ENCODE measurements at regions not wholly inside any gene's neighbourhood (a gene's known extent, or its start where the extent isn't known, plus 50 kb on each side); places are given as distances from the start of the nearest gene placed in this dataset.

DNA sequence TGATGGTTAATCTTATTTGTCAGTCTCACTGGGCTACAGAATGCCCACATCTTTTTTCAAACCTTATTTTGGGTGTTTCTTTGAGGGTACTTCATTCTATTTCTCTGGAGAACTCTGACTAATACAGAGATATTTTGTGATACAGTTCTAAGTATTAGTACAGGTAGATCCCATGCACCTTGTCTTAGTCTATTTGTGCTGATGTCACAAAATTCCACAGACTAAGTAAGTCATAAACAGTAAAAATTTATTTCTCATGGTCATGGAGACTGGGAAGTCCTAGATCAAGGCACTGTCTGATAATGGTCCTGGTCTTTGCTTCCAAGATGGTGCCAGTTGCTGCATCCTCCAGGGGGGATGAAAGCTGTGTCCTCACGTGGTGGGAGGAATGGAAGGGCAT lies 68.6 kb upstream of the EPHA4 start:
- Histone ChIP-seq H3K27me3 (no peaks in the 10 kb centered on the region), H3K9me3 (no peaks in the 10 kb centered on the region), H3K27ac (no peak overlapping the region), H3K4me3 (no peak overlapping the region), H3K36me3 (no peaks in the 10 kb centered on the region), H3K4me1 (no peaks in the 10 kb centered on the region)
- DNase-seq: no peak
- 75% methylated on average over 1 of the region's 1 CpG; no CpG with 5 or more reads in 1 of the 2 donors for WGBS, 2 donors
- intact Hi-C loops (cut with DNase I): no loop called here
- TF ChIP-seq POLR2A (IDR thresholded peaks at IDR 0.05): no peak
- TF ChIP-seq, protein P1, sequence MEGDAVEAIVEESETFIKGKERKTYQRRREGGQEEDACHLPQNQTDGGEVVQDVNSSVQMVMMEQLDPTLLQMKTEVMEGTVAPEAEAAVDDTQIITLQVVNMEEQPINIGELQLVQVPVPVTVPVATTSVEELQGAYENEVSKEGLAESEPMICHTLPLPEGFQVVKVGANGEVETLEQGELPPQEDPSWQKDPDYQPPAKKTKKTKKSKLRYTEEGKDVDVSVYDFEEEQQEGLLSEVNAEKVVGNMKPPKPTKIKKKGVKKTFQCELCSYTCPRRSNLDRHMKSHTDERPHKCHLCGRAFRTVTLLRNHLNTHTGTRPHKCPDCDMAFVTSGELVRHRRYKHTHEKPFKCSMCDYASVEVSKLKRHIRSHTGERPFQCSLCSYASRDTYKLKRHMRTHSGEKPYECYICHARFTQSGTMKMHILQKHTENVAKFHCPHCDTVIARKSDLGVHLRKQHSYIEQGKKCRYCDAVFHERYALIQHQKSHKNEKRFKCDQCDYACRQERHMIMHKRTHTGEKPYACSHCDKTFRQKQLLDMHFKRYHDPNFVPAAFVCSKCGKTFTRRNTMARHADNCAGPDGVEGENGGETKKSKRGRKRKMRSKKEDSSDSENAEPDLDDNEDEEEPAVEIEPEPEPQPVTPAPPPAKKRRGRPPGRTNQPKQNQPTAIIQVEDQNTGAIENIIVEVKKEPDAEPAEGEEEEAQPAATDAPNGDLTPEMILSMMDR (IDR thresholded peaks at IDR 0.05): no peak

DNA sequence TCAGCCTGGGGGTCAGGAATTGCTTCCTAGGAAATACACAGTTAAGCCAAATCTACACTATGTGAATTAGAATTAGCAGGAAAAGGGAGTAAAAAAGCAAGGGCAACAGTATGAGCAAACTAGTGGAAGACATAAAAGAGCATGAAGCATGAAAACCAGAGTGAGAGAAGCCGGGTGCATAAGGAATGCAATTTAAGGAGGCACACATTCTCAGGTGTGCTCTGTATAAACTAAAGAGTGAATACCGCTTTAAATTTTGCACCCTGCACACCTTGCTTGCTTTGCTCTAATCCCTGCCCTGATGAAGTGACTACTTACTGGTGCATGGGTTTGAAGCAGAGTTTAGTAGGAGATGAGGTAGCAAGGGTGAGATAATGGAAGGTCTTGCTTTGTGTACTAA lies 65.7 kb upstream of the EPHA4 start:
- no peak overlapping the region for H3K27ac ChIP-seq
- 70 to 75% methylated on average over 2 of the region's 2 CpGs for WGBS, 2 donors
- TF ChIP-seq POLR2A (IDR thresholded peaks at IDR 0.05): no peak
- TF ChIP-seq, protein P1 (IDR thresholded peaks at IDR 0.05): no peak

DNA sequence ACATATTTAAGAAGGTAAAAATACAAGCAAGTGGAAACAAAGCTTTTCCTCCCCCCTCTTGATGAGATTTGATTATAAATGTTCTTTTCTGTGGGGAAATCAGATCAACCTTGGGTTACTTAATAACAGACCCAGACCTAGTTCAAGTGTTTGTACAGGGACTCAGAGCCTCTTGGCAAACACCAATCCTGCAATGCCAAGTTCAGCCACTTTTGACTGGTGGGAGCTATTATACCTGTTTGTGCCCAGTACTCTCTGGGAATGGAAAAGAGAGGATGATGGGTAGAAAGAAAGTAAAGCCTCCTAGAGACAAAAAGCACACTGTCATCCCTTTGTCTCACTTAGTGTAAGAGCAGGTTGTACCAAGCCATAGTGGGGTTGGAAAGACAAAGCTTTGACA lies 63.8 kb upstream of the EPHA4 start:
- Histone ChIP-seq H3K9me3 (no peaks in the 10 kb centered on the region), H3K4me1 (no peaks in the 10 kb centered on the region), H3K27ac (no peak overlapping the region), H3K36me3 (no peaks in the 10 kb centered on the region), H3K4me3 (no peak overlapping the region), H3K27me3 (no peaks in the 10 kb centered on the region)
- TF ChIP-seq, protein P1 (IDR thresholded peaks at IDR 0.05): peak in 1 of 6 experiments; percentile 16
- TF ChIP-seq POLR2A (IDR thresholded peaks at IDR 0.05): no peak
- DNase-seq: no peak
- intact Hi-C loops (cut with DNase I): no loop called here

More for the DNA sequence above, 65.7 kb upstream of the EPHA4 start:
- DNase-seq: no peak
- Histone ChIP-seq H3K27me3 (no peaks in the 10 kb centered on the region), H3K4me3 (no peak overlapping the region), H3K36me3 (no peaks in the 10 kb centered on the region), H3K4me1 (no peaks in the 10 kb centered on the region), H3K9me3 (no peaks in the 10 kb centered on the region)
- intact Hi-C loops (cut with DNase I): no loop called here

DNA sequence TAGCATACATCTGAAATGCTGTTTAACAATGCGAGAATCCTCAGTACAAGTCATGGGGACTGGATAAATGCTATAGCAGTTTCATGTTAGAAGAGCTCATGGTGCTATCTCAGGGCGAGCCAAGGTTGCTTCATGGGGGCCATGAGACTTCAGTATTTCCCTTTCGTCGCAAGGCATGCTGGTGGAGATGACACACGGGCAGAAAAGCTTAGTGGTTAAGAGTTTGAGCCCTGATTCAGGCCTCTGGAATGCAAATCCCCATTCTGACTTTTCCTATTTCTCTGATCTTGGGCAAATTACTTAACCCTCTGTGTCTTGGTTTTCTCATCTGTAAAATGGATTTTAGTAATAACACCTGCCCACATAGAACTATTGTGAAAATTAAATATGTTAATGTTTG lies 57.4 kb upstream of the EPHA4 start:
- DNase-seq: no peak
- H3K36me3 ChIP-seq: no peaks in the 10 kb centered on the region
- intact Hi-C loops (cut with DNase I): no loop called here
- H3K27ac ChIP-seq: no peak overlapping the region
- 56 to 57% methylated on average over 5 of the region's 5 CpGs for WGBS, 2 donors
- no peaks in the 10 kb centered on the region for H3K9me3 ChIP-seq
- no peak overlapping the region for H3K4me3 ChIP-seq
- no peaks in the 10 kb centered on the region for H3K4me1 ChIP-seq
- H3K27me3 ChIP-seq: no peaks in the 10 kb centered on the region
- TF ChIP-seq, protein P1 (IDR thresholded peaks at IDR 0.05): no peak
- TF ChIP-seq POLR2A (IDR thresholded peaks at IDR 0.05): no peak

DNA sequence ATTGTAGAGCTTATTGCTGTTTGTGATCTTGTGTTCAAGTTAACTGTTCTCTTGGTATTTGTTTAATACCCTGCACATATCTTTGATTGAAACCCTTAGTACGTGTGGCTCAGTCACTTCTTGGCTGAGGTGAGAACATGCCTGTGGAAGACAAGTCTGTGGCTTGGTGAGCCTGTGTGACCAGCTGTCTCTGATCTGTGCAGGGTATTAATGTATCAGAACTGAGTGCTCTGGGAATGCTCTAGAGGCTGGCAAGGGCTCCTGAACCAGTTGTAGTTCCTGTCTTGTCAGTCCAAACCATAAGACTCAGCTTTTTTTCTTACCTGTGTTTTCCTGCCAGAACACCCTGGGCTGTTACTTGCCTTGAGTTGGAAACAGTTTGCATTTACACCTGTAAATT lies 52.4 kb upstream of the EPHA4 start:
- no peaks in the 10 kb centered on the region for H3K27me3 ChIP-seq
- no peak for DNase-seq
- no peak overlapping the region for H3K4me3 ChIP-seq
- H3K36me3 ChIP-seq: no peaks in the 10 kb centered on the region
- H3K27ac ChIP-seq: no peak overlapping the region
- 25 to 33% methylated on average over 1 of the region's 1 CpG for WGBS, 2 donors
- H3K4me1 ChIP-seq: no peaks in the 10 kb centered on the region
- no peaks in the 10 kb centered on the region for H3K9me3 ChIP-seq
- intact Hi-C loops (cut with DNase I): no loop called here
- TF ChIP-seq, protein P1 (IDR thresholded peaks at IDR 0.05): no peak
- TF ChIP-seq POLR2A (IDR thresholded peaks at IDR 0.05): no peak
